ENCODE measurements at regions not wholly inside any gene's neighbourhood (a gene's known extent, or its start where the extent isn't known, plus 50 kb on each side); places are given as distances from the start of the nearest gene placed in this dataset.

DNA sequence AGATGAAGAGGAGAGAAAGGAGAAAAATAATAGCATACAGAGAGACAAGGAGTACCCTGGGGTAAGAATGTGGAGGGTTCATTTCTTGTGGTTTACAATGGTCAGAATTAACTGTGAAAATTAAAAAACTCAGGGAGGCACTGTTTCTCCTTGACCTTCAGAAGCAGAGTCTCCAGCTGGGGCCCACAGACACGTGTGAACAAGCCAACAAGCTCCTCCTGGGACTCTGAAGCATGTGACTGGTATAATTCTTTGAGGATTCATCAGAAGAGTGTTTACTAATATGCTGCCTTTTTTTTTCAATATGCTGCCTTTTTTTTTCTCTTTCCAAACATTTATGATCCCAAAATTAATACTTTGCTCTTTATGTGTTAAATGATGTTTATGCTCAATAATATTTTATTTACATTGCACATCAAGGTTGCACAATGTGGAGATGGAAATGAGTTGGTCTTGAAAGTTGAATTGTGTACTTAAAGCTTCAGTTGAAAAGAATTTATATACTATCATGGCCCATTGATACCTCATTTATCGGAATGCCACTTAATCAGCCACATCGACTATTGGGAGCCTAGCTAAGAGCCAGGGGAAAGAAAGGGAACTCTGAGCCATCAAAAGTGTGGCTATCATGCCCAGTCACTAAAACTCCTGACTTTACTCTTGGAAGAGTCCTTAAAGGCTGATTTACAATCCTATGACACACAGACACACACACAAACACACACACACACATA, 134.7 kb upstream of the RHOBTB1 start:
- TF ChIP-seq, protein P1, sequence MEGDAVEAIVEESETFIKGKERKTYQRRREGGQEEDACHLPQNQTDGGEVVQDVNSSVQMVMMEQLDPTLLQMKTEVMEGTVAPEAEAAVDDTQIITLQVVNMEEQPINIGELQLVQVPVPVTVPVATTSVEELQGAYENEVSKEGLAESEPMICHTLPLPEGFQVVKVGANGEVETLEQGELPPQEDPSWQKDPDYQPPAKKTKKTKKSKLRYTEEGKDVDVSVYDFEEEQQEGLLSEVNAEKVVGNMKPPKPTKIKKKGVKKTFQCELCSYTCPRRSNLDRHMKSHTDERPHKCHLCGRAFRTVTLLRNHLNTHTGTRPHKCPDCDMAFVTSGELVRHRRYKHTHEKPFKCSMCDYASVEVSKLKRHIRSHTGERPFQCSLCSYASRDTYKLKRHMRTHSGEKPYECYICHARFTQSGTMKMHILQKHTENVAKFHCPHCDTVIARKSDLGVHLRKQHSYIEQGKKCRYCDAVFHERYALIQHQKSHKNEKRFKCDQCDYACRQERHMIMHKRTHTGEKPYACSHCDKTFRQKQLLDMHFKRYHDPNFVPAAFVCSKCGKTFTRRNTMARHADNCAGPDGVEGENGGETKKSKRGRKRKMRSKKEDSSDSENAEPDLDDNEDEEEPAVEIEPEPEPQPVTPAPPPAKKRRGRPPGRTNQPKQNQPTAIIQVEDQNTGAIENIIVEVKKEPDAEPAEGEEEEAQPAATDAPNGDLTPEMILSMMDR (IDR thresholded peaks at IDR 0.05; ENCODE audit: borderline replicate concordance, extremely low read depth, low read length, poor library complexity, severe bottlenecking): no peak
- no peak for TF ChIP-seq EZH2 (IDR thresholded peaks at IDR 0.05; ENCODE audit: borderline replicate concordance, low read depth, low read length, severe bottlenecking)
